Liver (tissue), 8 donors: ENCODE measurements at regions not wholly inside any gene's neighbourhood (a gene's known extent, or its start where the extent isn't known, plus 50 kb on each side); places are given as distances from the start of the nearest gene placed in this dataset.

Experiments
- DNase-seq: peaks from one replicate; pipeline ENCODE4 v3.0.0-alpha.2; 2017; ENCODE audit warnings: low spot score
- H3K27ac ChIP-seq, 2 donors: one replicate each; pipeline ENCODE4 v1.7.0; 2013; ENCODE audit warnings: inconsistent platforms in 2 of 2, low read length in 2 of 2, control low read depth in 1 of 2, low read depth in 1 of 2, mild to moderate bottlenecking in 1 of 2
- H3K27me3 ChIP-seq, 4 donors: one replicate each; pipeline versions ENCODE4 v1.6.1 to v1.7.0; 2013; ENCODE audit warnings: low read length in 3 of 4, inconsistent platforms in 1 of 4, mild to moderate bottlenecking in 1 of 4, moderate library complexity in 1 of 4; ENCODE audit not compliant: control insufficient read depth in 4 of 4, insufficient read depth in 4 of 4
- H3K36me3 ChIP-seq, 4 donors: one replicate each; pipeline versions ENCODE4 v1.6.1 to v1.7.0; 2013; ENCODE audit warnings: low read length in 3 of 4, mild to moderate bottlenecking in 3 of 4, low read depth in 1 of 4, moderate library complexity in 1 of 4; ENCODE audit not compliant: control insufficient read depth in 4 of 4, insufficient read depth in 3 of 4
- H3K4me1 ChIP-seq, 4 donors: one replicate each; pipeline versions ENCODE4 v1.6.1 to v1.7.0; 2013; ENCODE audit warnings: low read length in 3 of 4, mild to moderate bottlenecking in 3 of 4, moderate library complexity in 1 of 4; ENCODE audit not compliant: control insufficient read depth in 4 of 4, insufficient read depth in 4 of 4
- H3K4me3 ChIP-seq, 3 donors: one replicate each; pipeline versions ENCODE4 v1.6.1 to v1.7.0; 2013; ENCODE audit warnings: low read length in 3 of 3, control low read depth in 1 of 3, low read depth in 1 of 3, mild to moderate bottlenecking in 1 of 3
- H3K9ac ChIP-seq, 2 donors: one replicate each; pipeline ENCODE4 v1.7.0; 2013; ENCODE audit warnings: low read length in 2 of 2, mild to moderate bottlenecking in 2 of 2, moderate library complexity in 2 of 2, control low read depth in 1 of 2, low read depth in 1 of 2
- H3K9me3 ChIP-seq, 4 donors: one replicate each; pipeline versions ENCODE4 v1.6.1 to v1.7.0; 2013; ENCODE audit warnings: low read length in 3 of 4; ENCODE audit not compliant: control insufficient read depth in 4 of 4
- ATF3 ChIP-seq: IDR thresholded peaks from 2 replicates; pipeline ENCODE4 v1.6.1; 2016; ENCODE audit warnings: antibody characterized with exemption
- EGR1 ChIP-seq, 2 donors: IDR thresholded peaks; 2 replicates each; pipeline ENCODE4 v1.6.1; 2016 to 2018; ENCODE audit warnings: antibody characterized with exemption in 2 of 2, low read depth in 2 of 2
- FOXA1 ChIP-seq: IDR thresholded peaks from 2 replicates; pipeline ENCODE4 v1.6.1; 2016; ENCODE audit warnings: antibody characterized with exemption
- FOXA2 ChIP-seq: IDR thresholded peaks from 2 replicates; pipeline ENCODE4 v1.6.1; 2016; ENCODE audit warnings: antibody characterized with exemption
- GABPA ChIP-seq, 2 donors: IDR thresholded peaks in 1 of 2; conservative IDR thresholded peaks in 1 of 2; 2 replicates each; pipeline ENCODE4 v1.6.1; 2016; ENCODE audit warnings: antibody characterized with exemption in 2 of 2, mild to moderate bottlenecking in 1 of 2, moderate library complexity in 1 of 2
- HNF4A ChIP-seq, 2 donors: conservative IDR thresholded peaks; 2 replicates each; pipeline ENCODE4 v1.6.1; 2016; ENCODE audit warnings: antibody characterized with exemption in 2 of 2, mild to moderate bottlenecking in 2 of 2
- HNF4G ChIP-seq: IDR thresholded peaks from 2 replicates; pipeline ENCODE4 v1.6.1; 2016; ENCODE audit warnings: antibody characterized with exemption
- JUND ChIP-seq, 2 donors: IDR thresholded peaks; 2 replicates each; pipeline ENCODE4 v1.6.1; 2016; ENCODE audit warnings: antibody characterized with exemption in 2 of 2
- NR2F2 ChIP-seq: IDR thresholded peaks from 2 replicates; pipeline ENCODE4 v1.6.1; 2016; ENCODE audit warnings: antibody characterized with exemption
- RAD21 ChIP-seq, 2 donors: IDR thresholded peaks; 2 replicates each; pipeline ENCODE4 v1.6.1; 2016; ENCODE audit warnings: antibody characterized with exemption in 2 of 2, mild to moderate bottlenecking in 2 of 2
- RXRA ChIP-seq, 2 donors: IDR thresholded peaks; 2 replicates each; pipeline ENCODE4 v1.6.1; 2017 to 2018; ENCODE audit warnings: antibody characterized with exemption in 2 of 2, mild to moderate bottlenecking in 1 of 2
- SP1 ChIP-seq: IDR thresholded peaks from 2 replicates; pipeline ENCODE4 v1.6.1; 2018; ENCODE audit warnings: antibody characterized with exemption, mild to moderate bottlenecking
- TAF1 ChIP-seq: conservative IDR thresholded peaks from 2 replicates; pipeline ENCODE4 v1.6.1; 2016; ENCODE audit warnings: antibody characterized with exemption, mild to moderate bottlenecking
- YY1 ChIP-seq: IDR thresholded peaks from 2 replicates; pipeline ENCODE4 v1.6.1; 2016; ENCODE audit warnings: antibody characterized with exemption, mild to moderate bottlenecking
- WGBS: extraction: QIAGEN DNeasy Blood & Tissue Kit; methylation state at CpG from one replicate; pipeline ENCODE4 v1.1.7; 2013; 5-methylcytosine and 5-hydroxymethylcytosine counted together
- TF ChIP-seq, protein P1 (sequence below): IDR thresholded peaks from 2 replicates; pipeline ENCODE4 v1.6.1; 2016; ENCODE audit warnings: antibody characterized with exemption
- TF ChIP-seq, protein P2 (sequence below): fragments of 150-350 bp; IDR thresholded peaks from 2 replicates; pipeline ENCODE4 v1.5.1; 2017; ENCODE audit warnings: improper control_type of control experiment, low read depth, low read length; ENCODE audit not compliant: missing input control
- TF ChIP-seq, protein P3 (sequence below): IDR thresholded peaks from 2 replicates; pipeline ENCODE4 v1.6.1; 2016; ENCODE audit warnings: antibody characterized with exemption, mild to moderate bottlenecking
- TF ChIP-seq, protein P4 (sequence below): IDR thresholded peaks from 2 replicates; pipeline ENCODE4 v1.6.1; 2016; ENCODE audit warnings: antibody characterized with exemption
- donor health status: healthy.
- donor health status: healthy.
- donor health status: healthy.
- donor health status: healthy.
- donor health status: healthy.

DNA sequence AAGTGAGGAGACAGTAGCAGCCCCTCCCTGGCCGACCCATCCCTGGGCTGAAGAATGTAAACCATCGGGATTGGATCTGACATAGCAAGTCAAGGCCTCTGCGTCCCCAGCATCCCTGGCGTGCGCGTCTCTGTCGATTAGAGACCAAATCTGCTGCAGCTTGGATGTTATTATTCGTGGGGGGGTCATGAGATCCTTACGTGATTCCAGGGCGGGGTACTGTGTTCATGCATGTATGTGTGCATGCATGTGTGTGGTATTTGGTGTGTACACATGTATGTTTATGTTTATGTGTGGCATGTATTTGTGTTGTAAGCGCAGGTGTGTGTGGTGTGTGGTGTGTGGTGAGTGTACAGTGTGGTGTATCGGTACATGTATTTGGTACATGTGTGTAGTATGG is 741.8 kb upstream of the SALL3 start:
- H3K4me3 ChIP-seq = no peak overlapping the region

More for the DNA sequence above, 741.8 kb upstream of the SALL3 start:
- Histone ChIP-seq H3K4me1 (no peaks in the 10 kb centered on the region), H3K27ac (no peak overlapping the region), H3K36me3 (no peaks in the 10 kb centered on the region), H3K9ac (no peak overlapping the region), H3K27me3 (no peaks in the 10 kb centered on the region), H3K9me3 (peaks cover 0 to 2% (median 0%) of the 10 kb centered on the region in 4 donors)
- no peak for DNase-seq
- 94% methylated on average over 12 of the region's 12 CpGs for WGBS
- no peak for TF ChIP-seq YY1
- TF ChIP-seq HNF4A (conservative IDR thresholded peaks at IDR 0.05) = no peak
- TF ChIP-seq NR2F2 = no peak
- TF ChIP-seq, protein P1, sequence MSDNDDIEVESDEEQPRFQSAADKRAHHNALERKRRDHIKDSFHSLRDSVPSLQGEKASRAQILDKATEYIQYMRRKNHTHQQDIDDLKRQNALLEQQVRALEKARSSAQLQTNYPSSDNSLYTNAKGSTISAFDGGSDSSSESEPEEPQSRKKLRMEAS = no peak
- TF ChIP-seq, protein P2, sequence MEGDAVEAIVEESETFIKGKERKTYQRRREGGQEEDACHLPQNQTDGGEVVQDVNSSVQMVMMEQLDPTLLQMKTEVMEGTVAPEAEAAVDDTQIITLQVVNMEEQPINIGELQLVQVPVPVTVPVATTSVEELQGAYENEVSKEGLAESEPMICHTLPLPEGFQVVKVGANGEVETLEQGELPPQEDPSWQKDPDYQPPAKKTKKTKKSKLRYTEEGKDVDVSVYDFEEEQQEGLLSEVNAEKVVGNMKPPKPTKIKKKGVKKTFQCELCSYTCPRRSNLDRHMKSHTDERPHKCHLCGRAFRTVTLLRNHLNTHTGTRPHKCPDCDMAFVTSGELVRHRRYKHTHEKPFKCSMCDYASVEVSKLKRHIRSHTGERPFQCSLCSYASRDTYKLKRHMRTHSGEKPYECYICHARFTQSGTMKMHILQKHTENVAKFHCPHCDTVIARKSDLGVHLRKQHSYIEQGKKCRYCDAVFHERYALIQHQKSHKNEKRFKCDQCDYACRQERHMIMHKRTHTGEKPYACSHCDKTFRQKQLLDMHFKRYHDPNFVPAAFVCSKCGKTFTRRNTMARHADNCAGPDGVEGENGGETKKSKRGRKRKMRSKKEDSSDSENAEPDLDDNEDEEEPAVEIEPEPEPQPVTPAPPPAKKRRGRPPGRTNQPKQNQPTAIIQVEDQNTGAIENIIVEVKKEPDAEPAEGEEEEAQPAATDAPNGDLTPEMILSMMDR = no peak
- TF ChIP-seq RXRA (IDR thresholded peaks at IDR 0.05) = no peak
- TF ChIP-seq SP1 = no peak
- TF ChIP-seq HNF4G = no peak
- no peak for TF ChIP-seq TAF1
- TF ChIP-seq RAD21 (IDR thresholded peaks at IDR 0.05) = no peak
- TF ChIP-seq, protein P3, sequence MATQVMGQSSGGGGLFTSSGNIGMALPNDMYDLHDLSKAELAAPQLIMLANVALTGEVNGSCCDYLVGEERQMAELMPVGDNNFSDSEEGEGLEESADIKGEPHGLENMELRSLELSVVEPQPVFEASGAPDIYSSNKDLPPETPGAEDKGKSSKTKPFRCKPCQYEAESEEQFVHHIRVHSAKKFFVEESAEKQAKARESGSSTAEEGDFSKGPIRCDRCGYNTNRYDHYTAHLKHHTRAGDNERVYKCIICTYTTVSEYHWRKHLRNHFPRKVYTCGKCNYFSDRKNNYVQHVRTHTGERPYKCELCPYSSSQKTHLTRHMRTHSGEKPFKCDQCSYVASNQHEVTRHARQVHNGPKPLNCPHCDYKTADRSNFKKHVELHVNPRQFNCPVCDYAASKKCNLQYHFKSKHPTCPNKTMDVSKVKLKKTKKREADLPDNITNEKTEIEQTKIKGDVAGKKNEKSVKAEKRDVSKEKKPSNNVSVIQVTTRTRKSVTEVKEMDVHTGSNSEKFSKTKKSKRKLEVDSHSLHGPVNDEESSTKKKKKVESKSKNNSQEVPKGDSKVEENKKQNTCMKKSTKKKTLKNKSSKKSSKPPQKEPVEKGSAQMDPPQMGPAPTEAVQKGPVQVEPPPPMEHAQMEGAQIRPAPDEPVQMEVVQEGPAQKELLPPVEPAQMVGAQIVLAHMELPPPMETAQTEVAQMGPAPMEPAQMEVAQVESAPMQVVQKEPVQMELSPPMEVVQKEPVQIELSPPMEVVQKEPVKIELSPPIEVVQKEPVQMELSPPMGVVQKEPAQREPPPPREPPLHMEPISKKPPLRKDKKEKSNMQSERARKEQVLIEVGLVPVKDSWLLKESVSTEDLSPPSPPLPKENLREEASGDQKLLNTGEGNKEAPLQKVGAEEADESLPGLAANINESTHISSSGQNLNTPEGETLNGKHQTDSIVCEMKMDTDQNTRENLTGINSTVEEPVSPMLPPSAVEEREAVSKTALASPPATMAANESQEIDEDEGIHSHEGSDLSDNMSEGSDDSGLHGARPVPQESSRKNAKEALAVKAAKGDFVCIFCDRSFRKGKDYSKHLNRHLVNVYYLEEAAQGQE = no peak
- no peak for TF ChIP-seq FOXA1
- TF ChIP-seq JUND (IDR thresholded peaks at IDR 0.05) = no peak
- TF ChIP-seq ATF3 = no peak
- TF ChIP-seq, protein P4, sequence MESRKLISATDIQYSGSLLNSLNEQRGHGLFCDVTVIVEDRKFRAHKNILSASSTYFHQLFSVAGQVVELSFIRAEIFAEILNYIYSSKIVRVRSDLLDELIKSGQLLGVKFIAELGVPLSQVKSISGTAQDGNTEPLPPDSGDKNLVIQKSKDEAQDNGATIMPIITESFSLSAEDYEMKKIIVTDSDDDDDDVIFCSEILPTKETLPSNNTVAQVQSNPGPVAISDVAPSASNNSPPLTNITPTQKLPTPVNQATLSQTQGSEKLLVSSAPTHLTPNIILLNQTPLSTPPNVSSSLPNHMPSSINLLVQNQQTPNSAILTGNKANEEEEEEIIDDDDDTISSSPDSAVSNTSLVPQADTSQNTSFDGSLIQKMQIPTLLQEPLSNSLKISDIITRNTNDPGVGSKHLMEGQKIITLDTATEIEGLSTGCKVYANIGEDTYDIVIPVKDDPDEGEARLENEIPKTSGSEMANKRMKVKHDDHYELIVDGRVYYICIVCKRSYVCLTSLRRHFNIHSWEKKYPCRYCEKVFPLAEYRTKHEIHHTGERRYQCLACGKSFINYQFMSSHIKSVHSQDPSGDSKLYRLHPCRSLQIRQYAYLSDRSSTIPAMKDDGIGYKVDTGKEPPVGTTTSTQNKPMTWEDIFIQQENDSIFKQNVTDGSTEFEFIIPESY = no peak
- TF ChIP-seq GABPA (IDR thresholded peaks at IDR 0.05 in 1 of 2, conservative IDR thresholded peaks at IDR 0.05 in 1 of 2) = no peak
- TF ChIP-seq EGR1 (IDR thresholded peaks at IDR 0.05; ENCODE audit: low read depth in 2 of 2) = no peak
- no peak for TF ChIP-seq FOXA2
